ENCODE measurements at regions not wholly inside any gene's neighbourhood (a gene's known extent, or its start where the extent isn't known, plus 50 kb on each side); places are given as distances from the start of the nearest gene placed in this dataset.
"Not testable (repeated sequence)": the region's sequence is repeated elsewhere in the genome, so short reads cannot be mapped to it uniquely, and the experiment has no call there.

DNA sequence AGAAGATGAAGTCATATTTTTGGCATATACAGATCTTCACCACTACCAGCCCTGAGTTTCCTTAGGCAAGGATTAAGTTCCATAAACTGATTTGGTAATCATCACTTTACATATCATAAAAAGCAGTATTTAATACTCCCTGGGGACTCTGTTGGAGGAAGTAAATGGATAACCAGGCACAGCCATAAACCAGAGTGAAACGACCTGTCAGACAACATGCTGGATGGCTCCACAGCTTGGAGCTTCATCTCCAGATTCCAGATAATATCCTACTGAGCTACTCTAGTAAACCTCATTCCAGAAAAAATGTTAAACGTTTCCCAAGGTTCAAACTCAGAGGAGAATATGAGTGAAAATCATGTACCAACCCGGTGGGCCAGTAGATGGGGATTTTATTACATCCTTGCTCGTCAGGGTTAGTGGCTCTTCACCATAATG lies 109.2 kb downstream of the BASP1 start:
- H3K4me3 ChIP-seq, result no peak overlapping the region
- no peak overlapping the region for H3K27ac ChIP-seq

DNA sequence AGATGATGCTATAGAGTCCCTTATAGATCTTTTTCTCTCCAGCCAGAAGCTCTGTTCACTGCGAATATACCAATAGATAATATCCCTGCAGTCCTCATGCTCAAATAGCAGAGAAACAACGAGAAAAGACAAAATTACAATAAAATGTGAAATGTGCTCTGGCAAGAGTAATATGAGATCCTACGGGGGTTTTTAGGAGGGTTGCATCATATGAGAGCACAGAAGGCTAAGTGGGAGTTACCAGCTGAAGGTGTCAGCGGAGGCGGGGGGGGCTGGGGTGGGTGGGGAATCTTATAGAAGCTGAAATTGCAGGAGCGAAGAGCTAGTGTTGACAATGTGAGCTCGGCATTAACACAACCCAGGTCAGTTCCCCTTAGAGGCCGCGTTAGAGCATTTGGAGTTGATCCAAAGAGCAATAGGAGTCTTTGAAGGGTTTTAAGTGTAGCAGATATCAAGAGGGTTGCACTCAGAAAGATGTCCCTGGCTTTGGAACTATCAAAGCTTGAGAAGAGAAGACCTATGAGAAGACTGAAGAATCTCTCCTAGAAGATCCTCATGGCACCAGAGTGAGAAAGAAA lies 109.7 kb downstream of the BASP1 start:
- H3K4me3 ChIP-seq, result no peak overlapping the region
- no peak overlapping the region for H3K27ac ChIP-seq

DNA sequence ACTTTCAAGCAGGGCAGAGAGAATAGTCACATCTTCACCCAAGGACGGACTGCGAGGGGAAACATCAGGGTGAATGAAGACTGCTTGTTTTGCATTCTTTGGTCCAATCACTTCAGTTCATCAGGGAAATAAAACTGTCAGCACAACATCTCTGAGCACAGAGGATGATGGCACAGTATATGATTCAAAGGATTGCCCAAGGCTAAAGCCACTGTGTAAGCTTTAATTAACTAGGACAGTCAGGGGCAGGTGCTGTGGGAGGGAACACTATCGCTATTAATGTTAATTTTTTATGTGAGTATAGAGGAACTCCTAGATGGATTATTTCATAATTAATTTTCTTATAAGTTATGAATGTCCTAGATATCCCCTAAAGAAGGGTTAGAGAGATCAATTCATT lies 112.1 kb downstream of the BASP1 start:
- Histone ChIP-seq H3K27ac (no peak overlapping the region), H3K4me3 (no peak overlapping the region)

DNA sequence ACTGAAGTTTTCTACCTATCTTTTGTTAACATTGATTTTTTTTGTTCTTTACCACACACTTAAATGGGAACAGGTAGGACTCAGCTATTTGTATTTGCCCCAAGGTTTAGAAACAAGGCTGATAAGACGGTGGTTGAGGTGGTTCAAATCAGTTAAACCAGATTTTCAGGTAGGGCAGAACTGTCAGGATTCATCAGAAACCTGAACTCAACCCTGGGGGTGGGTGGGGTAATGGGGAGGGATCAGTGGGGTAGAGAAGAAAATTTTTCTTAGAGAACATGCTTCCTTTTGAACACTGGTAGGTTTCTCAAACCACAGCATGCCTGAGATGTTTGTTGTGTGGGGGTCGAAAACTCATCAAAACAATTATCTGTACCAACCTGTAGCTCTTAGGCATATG lies 113.0 kb downstream of the BASP1 start:
- Histone ChIP-seq H3K27ac (no peak overlapping the region), H3K4me3 (no peak overlapping the region)

DNA sequence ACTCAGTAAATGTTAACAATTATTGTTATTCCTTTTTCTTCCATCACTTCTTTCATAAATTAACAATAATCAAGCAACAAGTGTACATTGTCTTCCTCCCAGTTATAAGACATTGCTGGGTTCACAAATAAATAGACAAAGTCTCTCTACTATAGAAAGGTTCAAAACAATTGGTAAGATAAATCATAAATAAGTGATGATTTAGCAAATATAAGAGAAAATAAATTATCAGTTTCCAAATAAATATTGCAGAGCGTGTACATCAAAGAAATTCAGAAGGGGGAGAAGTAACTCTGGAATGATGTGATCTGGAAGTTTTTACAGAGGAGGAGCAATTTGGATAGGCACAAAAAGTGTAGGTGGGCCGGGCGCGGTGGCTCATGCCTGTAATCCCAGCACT lies 114.2 kb downstream of the BASP1 start:
- Histone ChIP-seq H3K27ac (no peak overlapping the region), H3K4me3 (no peak overlapping the region)

DNA sequence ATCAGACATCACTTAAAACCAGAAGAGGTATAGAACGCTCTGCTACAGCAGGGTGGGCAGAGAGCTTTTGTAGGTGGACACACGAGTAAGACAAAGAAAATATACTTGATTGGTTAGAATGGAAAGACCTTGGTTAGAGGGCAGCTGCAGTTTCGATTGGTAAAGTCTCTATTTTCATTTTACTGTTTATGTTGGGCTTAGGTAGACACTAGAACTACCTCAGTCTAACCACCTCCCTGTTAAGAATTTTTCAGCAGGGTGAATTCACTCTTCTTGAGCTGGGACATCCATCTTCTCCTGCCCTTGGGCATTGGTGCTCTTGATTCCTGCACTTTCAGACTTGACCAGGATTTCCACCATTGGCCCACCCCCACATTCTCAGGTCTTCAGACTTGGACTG lies 116.3 kb downstream of the BASP1 start:
- no peak overlapping the region for H3K4me3 ChIP-seq

DNA sequence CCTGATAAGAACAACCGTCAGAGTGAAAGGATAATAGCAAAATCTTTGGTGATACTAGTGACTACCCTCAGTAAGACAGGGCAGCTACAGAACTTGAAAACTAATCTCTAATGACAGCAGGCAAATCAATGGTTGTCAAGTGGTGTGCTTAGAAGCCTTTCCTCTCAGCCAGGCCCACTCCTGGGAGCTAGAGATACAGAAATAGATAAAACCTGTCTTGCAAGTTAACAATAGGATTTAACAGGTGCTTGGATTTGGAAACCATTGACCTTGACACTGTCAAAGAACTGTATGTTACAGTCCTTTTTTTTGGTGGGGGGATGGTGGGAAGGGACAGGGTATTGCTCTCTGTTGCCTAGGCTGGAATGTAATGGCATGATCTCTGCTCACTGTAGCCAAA lies 118.6 kb downstream of the BASP1 start:
- H3K27ac ChIP-seq, result no peak overlapping the region
- H3K4me3 ChIP-seq, result no peak overlapping the region

More for the DNA sequence above, 116.3 kb downstream of the BASP1 start:
- no peak overlapping the region for H3K27ac ChIP-seq

DNA sequence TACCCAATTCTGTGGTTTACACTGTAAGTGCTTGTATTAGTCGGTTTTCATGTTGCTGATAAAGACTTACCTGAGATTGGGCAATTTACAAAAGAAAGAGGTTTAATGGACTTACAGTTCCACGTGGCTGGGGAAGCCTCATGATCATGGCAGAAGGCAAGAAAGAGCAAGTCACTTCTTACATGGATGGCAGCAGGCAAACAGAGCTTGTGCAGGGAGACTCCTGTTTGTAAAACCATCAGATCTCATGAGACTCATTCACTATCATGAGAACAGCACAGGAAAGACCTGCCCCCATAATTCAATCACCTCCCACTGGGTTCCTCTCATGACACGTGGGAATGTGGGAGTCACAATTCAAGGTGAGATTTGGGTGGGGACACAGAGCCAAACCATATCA lies 119.3 kb downstream of the BASP1 start:
- not testable (repeated sequence) for H3K27ac ChIP-seq, H3K4me3 ChIP-seq

DNA sequence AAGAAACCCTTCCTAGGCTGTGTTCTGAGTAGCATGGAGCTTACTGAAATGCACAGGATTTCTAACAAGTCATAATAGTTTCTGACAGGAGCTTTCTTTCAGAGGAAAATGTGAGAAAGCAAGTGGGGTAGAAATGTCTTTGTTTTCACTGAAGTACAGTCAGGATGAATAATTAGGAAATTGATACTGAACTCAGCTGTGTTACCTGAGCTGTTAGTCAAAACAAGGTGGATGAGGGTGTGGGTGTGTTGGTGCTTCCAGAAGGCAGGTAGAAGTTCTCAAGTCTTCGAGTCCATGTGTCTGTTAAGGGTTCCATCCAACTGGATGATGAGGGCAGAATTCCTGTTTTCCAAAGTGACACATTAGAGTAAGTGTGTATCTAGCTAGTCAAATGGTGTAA lies 122.4 kb downstream of the BASP1 start:
- no peak overlapping the region for H3K27ac ChIP-seq
- no peak overlapping the region for H3K4me3 ChIP-seq

DNA sequence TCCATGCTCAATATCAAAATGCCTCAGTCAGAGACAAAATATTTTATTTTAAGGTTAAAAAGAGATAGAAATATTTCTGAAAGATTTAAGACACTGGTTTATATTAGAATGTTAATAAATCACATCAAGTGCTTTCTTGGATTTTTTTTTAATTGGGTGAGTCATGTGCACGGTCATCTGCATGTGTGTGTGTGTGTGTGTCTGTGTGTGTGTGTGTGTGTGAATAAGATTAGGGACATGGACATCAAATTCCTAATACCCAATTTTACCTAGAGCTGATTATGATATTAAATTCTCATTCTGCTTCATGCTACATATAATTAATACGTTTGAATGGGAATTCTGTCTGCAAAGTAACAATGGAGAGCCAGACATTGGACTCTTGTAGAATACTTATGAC lies 122.9 kb downstream of the BASP1 start:
- H3K4me3 ChIP-seq, result no peak overlapping the region
- no peak overlapping the region for H3K27ac ChIP-seq

DNA sequence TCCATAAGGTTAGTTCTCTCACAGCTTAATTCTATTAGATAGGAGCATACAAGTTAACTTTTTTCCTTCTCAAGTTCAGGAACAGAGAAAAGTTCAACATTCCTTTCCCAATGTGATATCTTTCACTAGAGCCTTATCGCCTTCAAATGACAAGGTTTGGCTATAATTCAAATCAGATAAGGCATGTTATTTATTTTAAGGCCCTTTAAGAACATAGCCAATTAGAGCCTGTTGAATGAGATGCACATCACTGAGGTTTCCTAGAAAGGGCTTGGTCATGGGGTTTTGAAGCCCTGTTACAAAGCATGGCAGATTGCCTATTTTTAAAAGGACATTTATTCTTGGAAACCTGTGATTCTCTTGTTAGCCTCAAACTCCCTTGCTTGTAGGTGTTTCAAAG lies 123.4 kb downstream of the BASP1 start:
- Histone ChIP-seq H3K27ac (no peak overlapping the region), H3K4me3 (no peak overlapping the region)

DNA sequence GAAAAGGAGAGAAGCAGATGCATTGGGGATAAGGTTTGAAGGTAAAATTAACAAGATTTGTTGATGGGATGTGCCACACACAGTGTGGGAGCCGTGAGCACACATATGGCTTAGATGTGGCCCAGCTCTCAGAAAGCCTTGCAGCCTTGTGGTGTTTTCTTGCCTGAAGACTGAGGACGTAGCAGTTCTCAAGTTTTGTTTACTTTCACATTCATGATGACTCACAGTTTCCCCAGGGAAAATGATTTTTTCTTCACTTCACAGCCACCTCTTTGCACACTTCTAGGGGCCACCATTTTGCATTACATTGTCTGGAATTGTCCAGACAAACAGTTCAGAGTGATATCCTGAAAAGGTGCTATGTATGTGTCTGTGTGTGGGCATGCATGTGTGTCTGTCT lies 126.2 kb downstream of the BASP1 start:
- Histone ChIP-seq H3K4me3 (no peak overlapping the region), H3K27ac (no peak overlapping the region)

DNA sequence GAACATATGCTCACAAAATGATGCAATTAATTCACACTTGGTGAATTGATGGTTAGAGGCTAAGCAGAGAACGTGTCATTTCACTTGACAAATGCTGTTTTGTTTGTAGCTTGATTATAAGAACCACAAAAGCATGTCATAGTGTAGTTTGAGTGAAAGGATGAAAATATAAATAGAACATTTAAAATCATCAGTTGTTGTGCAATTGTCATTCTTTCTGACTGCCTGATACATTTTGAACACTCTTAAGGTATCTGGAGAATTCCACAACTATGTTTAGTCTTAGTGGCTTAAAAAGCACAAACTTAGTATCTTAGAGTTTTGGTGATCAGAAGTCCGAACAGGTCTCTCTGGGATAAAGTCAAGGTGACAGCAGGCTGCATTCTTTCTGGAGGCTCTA lies 129.4 kb downstream of the BASP1 start:
- Histone ChIP-seq H3K27ac (no peak overlapping the region), H3K4me3 (no peak overlapping the region)

DNA sequence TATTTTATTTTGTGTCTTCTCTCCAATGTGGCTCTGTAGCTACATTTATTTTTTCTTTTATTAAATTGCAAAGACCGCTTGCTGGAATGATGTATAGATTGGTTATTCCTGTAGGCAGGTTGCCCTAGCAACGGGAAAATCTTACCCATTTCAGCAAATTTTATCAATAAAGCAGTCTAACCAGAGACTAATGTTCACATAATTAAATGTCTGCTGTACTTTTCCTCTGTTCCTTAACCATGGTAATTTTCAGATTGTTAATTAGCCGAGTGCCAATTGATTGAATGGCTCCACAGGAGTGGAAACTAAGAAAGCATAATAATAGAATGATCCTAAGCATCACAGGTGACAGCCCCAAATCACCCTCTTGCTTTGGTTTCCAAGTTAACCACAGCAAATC lies 134.8 kb downstream of the BASP1 start:
- no peak overlapping the region for H3K27ac ChIP-seq
- no peak overlapping the region for H3K4me3 ChIP-seq

DNA sequence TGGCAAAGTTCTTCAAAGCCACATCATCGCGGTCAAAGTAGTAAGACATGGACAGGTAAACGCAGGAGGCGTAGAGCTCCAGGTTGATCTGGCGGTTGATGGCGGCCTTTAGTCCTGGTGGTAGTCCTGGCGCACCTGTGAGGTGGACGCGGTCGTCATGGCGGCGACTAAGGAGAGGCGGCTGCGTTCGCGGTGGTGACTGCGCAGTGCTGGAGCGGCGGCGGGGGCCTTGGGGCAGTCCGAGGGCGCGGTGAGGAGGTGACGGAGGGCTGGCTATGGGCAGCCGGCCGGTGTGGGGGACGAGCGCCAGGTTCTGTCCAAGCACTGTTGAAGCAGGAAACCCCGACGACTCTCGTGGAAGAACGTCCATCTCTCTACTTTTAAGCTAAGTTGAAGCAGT lies 136.8 kb downstream of the BASP1 start:
- H3K27ac ChIP-seq, result no peak overlapping the region
- H3K4me3 ChIP-seq, result no peak overlapping the region

DNA sequence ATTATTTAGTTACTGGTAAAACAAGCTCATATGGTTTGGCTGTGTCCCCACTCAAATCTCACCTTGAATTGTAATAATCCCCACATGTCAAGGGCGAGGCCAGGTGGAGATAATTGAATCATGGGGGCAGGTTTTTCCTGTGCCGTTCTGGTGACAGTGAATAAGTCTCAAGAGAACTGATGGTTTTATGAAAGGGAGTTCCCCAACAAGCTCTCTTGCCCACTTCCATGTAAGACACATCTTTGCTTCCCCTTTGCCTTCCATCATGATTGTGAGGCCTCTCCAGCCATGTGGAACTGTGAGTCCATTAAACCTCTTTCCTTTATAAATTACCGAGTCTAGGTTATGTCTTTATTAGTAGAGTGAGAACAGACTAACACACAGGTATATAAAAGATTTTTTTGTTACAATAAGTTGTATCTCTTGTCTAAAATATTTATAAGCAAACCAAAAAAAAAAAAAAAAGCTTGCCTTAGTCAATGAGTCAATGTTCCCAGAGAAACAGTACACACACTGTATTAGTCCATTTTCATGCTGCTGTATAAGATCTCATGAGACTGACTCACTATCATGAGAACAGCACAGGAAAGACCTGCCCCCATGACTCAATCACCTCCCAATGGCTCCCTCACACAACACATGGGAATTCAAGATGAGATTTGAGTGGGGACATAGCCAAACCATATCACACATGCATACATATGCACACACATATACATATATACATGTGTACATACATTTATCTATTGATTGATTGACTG lies 138.3 kb downstream of the BASP1 start:
- peak overlapping the region in 2 of 21 experiments; percentile 18 to 43 for H3K27ac ChIP-seq

DNA sequence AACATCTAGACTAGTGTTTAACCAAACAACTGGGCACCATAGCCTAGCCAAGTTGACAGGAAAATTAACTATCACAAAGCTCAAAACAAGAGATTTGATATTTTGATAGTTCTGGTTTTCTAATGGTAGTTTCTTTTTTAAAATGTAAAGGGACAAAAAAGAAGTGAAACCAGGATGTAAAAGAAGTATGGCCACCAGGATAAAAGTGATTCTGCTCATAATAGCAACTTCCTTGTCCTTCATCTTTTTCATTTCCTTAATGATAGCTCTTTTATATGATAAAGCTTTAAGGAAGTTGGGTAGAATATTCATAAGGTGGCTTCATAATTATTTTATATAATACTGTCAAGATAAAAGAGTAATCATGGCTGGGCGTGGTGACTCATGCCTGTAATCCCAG lies 139.1 kb downstream of the BASP1 start:
- H3K4me3 ChIP-seq, result no peak overlapping the region
- H3K27ac ChIP-seq, result peak overlapping the region in 2 of 21 experiments; percentile 18 to 43

More for the DNA sequence above, 138.3 kb downstream of the BASP1 start:
- H3K4me3 ChIP-seq, result no peak overlapping the region

DNA sequence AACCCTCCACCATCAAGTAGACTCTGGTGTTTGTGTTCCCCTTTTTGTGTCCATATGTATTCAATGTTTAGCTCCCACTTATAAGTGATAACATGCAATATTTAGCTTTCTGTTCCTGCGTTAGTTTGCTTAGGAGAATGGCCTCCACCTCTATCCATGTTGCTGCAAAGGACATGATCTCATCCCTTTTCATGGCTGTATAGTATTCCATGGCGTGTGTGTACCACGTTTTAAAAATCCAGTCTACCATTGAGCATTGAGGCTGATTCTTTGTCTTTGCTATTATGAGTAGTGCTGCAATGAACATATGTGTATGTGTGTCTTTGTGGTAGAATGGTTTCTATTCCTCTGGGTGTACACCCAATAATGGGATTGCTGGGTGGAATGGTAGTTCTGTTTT lies 140.1 kb downstream of the BASP1 start:
- Histone ChIP-seq H3K27ac (no peak overlapping the region), H3K4me3 (no peak overlapping the region)

DNA sequence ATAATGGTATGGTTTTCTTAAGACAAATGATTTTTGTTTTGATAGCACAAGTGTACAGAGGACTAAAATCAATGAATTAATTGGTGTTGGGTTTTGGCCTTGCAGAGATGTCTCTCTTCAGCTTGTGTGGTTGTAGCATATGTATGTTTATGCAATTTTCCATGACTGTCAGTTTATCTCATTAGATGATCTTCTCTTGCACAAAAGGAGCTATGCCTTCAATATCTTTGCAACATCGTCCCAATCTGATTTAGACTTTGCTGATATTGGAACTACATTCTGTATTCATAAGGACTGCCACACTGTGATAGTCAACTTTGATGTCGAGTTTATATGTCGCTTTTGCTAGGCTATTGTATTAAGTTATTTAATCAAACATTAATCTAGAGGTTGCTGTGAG lies 140.0 kb upstream of the TAF11L2 start:
- H3K27ac ChIP-seq, result no peak overlapping the region
- no peak overlapping the region for H3K4me3 ChIP-seq

DNA sequence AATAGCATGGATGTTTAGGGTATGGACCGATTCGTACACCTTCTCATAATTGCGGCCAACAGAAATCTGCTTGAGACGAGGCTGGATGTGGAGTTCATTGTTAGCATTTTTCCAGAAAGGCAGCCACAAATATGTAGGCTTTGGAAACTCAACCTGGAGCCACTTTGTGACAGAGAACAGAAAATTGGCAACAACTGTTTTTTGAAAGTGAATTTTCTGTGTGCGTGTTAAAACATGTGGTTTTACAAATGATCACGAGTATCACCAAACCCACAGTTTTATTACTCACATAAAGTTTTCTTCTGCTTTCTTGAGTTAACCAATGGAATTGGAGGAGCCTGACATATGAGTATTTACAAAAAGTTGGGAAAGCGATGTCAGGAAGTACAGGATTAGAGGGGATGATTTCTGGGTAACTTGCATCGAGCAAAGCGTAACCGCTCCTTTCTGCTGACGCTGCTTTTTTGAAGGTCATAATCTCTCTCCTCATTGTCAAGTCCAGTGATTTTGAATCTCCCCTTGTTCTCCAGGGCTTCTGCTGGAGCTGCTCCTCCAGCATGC lies 138.5 kb upstream of the TAF11L2 start:
- H3K4me3 ChIP-seq, result no peak overlapping the region
- peak overlapping the region in 11 of 21 experiments; percentile 19 to 76 (median 55) for H3K27ac ChIP-seq

DNA sequence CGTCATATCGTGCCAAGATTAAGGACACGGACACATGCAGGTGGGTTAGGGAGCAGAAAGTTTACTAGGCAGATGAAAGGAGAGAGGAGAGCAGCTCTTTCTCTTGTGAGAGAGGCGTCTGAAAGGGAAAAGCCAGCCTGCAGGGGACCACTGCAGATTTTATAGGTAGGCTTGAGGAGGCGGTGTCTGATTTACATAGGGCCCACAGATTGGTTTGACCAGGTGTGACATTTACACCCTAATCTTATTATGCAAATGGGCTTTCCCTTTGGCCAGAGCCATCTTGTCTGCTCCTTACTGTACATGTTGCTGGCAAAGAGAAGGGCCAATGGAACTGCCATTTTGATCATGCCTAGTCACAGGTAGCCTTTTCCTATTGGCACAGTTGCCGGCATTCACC lies 137.2 kb upstream of the TAF11L2 start:
- H3K4me3 ChIP-seq, result no peak overlapping the region
- peak overlapping the region in 1 of 21 experiments; percentile 76 for H3K27ac ChIP-seq

All from skin epidermis (tissue), 12 donors.